ENCODE measurements at regions not wholly inside any gene's neighbourhood (a gene's known extent, or its start where the extent isn't known, plus 50 kb on each side); places are given as distances from the start of the nearest gene placed in this dataset.

- no peaks in the 10 kb centered on the region for H3K27me3 Mint-ChIP-seq (ENCODE audit: low read depth)
- H3K4me3 Mint-ChIP-seq: no peak overlapping the region
- ChIA-PET POLR2A (interaction anchor here (0.7 kb wide), 1 partner anchor 287 kb away, joined by 3 read pairs; no protein-coding TSS in a partner anchor), CTCF (interaction anchor here (0.6 to 1.1 kb wide), 2 partner anchors 47 to 179 kb away, joined by 3 to 4 read pairs; no protein-coding TSS in a partner anchor)
- peaks cover 57% of the 10 kb centered on the region for H3K4me1 Mint-ChIP-seq
- H3K9me3 Mint-ChIP-seq: peaks cover 9% of the 10 kb centered on the region
- DNase-seq (ENCODE audit: low spot score) (no peak), ATAC-seq (no peak)
- no peak for TF ChIP-seq ZNF423 (CRISPR knock-in tag; IDR thresholded peaks at IDR 0.05)
- no peak for TF ChIP-seq STAT6 (CRISPR knock-in tag; conservative IDR thresholded peaks at IDR 0.05; ENCODE audit: low read depth)
- TF ChIP-seq NR1H2 (CRISPR knock-in tag; IDR thresholded peaks at IDR 0.05): no peak
- no peak for TF ChIP-seq NFYB (CRISPR knock-in tag; conservative IDR thresholded peaks at IDR 0.05; ENCODE audit: low read depth)
- no peak for TF ChIP-seq ATF3 (CRISPR knock-in tag; conservative IDR thresholded peaks at IDR 0.05)
- TF ChIP-seq JUN (CRISPR knock-in tag; IDR thresholded peaks at IDR 0.05): no peak
- no peak for TF ChIP-seq E2F5 (CRISPR knock-in tag; IDR thresholded peaks at IDR 0.05)
- no peak for TF ChIP-seq ELF4 (CRISPR knock-in tag; IDR thresholded peaks at IDR 0.05; ENCODE audit: low read depth)
- TF ChIP-seq E2F1 (CRISPR knock-in tag; IDR thresholded peaks at IDR 0.05): no peak
- TF ChIP-seq ATF6 (CRISPR knock-in tag; IDR thresholded peaks at IDR 0.05): no peak
- TF ChIP-seq ESRRA (CRISPR knock-in tag; IDR thresholded peaks at IDR 0.05; ENCODE audit: borderline replicate concordance): no peak
- TF ChIP-seq IRF1 (CRISPR knock-in tag; IDR thresholded peaks at IDR 0.05): no peak
- no peak for TF ChIP-seq FOXK1 (CRISPR knock-in tag; IDR thresholded peaks at IDR 0.05)
- TF ChIP-seq ZNF416 (CRISPR knock-in tag; IDR thresholded peaks at IDR 0.05): no peak
- TF ChIP-seq TP53 (CRISPR knock-in tag; IDR thresholded peaks at IDR 0.05): no peak
- TF ChIP-seq ETV6 (CRISPR knock-in tag; IDR thresholded peaks at IDR 0.05): no peak
- no peak for TF ChIP-seq CBFB (CRISPR knock-in tag; IDR thresholded peaks at IDR 0.05; ENCODE audit: low read depth)
- no peak for TF ChIP-seq SMAD4 (CRISPR knock-in tag; IDR thresholded peaks at IDR 0.05)
- no peak for TF ChIP-seq MAX (CRISPR knock-in tag; IDR thresholded peaks at IDR 0.05)
- H3K27ac Mint-ChIP-seq: no peak overlapping the region; the same call in 1 of the 2 replicates
- H3K36me3 Mint-ChIP-seq: 0 out of 2 replicates have a peak, but pooled peaks cover 3% of the 10 kb centered on the region
Measured at GRCh38 chr19:28396287-28396831, 816.6 kb downstream of the UQCRFS1 start.

All from WTC11 (cell line).